ENCODE measurements at regions not wholly inside any gene's neighbourhood (a gene's known extent, or its start where the extent isn't known, plus 50 kb on each side); places are given as distances from the start of the nearest gene placed in this dataset.
"Not testable (repeated sequence)": the region's sequence is repeated elsewhere in the genome, so short reads cannot be mapped to it uniquely, and the experiment has no call there.

DNA sequence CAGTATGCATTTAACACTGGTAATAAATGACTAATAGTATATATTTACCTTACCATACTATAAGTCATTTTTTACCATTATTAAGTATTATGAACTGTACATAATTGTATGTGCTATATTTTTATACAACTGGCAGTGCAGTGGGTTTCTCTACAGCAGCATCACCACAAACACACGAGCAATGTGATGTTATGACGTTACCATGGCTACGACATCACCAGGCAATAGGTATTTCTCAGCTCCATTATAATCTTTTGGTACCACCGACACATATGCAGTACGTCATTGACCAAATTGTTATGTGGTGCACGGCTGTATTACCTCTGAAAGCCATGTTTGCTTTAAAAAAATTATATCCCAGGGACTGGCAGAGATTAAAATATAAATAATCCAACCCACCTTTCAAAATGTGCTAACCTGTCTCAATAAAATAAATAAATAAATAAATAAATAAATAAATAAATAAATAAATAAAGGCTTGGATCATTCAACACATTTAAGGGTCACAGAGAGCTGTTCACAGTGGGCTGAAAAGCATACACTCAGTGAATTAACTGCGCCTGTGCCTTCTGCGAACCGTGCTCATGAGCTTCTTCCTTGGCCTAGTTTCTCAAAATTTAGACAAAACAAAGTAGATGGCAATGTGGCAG is 121.4 kb upstream of the SLC35F3 start:
- DNase-seq: no peak
- intact Hi-C loops (cut with DNase I): no loop called here

DNA sequence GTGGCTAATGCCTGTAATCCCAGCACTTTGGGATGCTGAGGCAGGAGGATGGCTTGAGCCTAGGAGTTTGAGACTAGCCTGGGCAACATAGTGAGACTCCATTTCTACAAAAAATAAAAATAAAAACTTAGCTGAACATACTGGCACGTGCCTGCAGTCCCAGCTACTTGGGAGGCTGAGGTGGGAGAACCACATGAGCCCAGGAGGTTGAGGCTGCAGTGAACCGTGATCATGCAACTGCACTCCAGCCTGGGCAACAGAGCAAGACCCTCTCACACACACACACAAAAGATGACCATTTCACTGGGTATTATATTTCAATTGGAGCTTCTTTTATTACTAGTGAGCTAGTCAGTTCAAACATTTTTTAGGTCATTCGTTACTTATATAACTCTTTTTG is 116.9 kb upstream of the SLC35F3 start:
- intact Hi-C loops (cut with DNase I): no loop called here
- no peak for DNase-seq

GRCh38 chr1:233788687-233789086 is 115.8 kb upstream of the SLC35F3 start:
- intact Hi-C loops (cut with DNase I): no loop called here
- no peak for DNase-seq

GRCh38 chr1:233790121-233790520 is 114.4 kb upstream of the SLC35F3 start:
- no peak for DNase-seq
- intact Hi-C loops (cut with DNase I): loop anchor here (5.0 kb wide), 1 partner anchor 273 kb away; no protein-coding TSS in a partner anchor

GRCh38 chr1:233790662-233791371 is 113.7 kb upstream of the SLC35F3 start:
- intact Hi-C loops (cut with DNase I): loop anchor here (5.0 kb wide), 1 partner anchor 274 kb away; no protein-coding TSS in a partner anchor

DNA sequence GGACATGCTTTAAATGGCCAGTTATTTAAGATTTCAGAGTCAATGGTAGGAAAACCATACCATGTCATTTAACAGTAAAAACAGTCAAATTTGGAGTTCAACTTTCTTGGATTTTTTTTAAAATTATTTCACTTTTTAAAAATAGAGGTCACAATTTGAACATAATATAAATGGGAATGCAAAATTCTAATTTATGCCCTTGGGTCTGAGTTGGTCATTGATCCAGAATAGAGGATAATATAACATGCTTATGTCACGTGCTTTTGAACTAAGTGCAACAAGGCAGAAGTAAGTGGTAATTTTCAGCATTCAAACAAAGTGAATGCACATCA is 113.1 kb upstream of the SLC35F3 start:
- intact Hi-C loops (cut with DNase I): loop anchor here (5.0 kb wide), 1 partner anchor 274 kb away; no protein-coding TSS in a partner anchor

More at GRCh38 chr1:233790662-233791371, 113.7 kb upstream of the SLC35F3 start:
- peak in 38 of 42 donors; percentile 7 to 85 (median 58) for DNase-seq

GRCh38 chr1:233791721-233792120 is 112.8 kb upstream of the SLC35F3 start:
- DNase-seq: no peak

More for the DNA sequence above, 113.1 kb upstream of the SLC35F3 start:
- no peak for DNase-seq

GRCh38 chr1:233794863-233795262 is 109.6 kb upstream of the SLC35F3 start:
- no peak for DNase-seq
- intact Hi-C loops (cut with DNase I): loop anchor here (5.0 kb wide), 1 partner anchor 278 kb away; no protein-coding TSS in a partner anchor

More at GRCh38 chr1:233791721-233792120, 112.8 kb upstream of the SLC35F3 start:
- intact Hi-C loops (cut with DNase I): loop anchor here (5.0 kb wide), 1 partner anchor 274 kb away; no protein-coding TSS in a partner anchor

DNA sequence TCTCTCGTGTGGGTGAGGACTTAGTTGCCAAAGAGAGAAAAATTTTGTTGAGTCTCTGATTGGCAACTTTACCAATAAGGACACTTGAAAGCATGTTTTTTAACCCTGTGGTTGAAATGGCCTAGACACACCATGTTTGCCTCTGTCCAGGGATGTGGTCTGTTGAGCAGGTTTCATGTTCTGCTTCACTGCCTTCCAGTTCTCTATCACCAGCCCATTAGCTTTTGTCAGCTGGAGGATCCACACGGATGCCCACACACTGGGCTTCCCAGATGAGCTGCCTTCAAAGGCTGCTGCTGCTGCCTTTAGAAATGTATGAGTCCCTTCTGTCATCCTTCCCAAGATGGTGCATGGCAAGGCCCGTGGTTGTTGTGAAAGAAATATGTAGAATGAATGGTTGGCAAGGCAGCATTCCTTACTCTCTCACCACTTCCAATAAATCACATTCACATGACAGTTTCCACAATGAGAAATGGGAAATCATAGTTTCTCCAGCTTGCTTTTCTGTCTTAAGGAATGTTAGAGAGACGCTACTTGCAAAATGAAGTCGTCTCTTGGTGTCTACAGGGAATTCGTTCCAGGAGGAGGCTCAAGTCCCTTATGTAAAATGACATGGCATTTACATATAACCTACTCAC is 108.2 kb upstream of the SLC35F3 start:
- intact Hi-C loops (cut with DNase I): no loop called here
- no peak for DNase-seq

DNA sequence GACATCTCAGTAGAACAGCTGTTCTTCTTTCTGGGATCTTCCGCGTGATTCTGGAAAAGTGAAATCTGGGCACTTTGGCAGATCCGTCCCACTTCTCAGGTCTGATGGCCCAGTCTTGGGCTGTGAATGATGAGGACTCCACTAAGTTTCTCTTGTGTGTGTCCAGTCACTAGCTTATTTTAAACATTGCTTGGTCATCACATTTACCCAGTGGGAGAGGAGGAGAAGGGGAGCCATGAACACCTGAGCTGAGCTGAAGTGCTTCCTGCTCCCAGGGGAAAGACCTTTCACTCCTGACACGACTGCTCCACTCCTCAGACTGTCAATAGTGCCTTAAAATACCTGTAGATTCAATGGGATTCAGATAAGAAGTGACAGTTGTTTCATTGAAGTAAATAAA is 101.9 kb upstream of the SLC35F3 start:
- DNase-seq: no peak
- intact Hi-C loops (cut with DNase I): no loop called here

DNA sequence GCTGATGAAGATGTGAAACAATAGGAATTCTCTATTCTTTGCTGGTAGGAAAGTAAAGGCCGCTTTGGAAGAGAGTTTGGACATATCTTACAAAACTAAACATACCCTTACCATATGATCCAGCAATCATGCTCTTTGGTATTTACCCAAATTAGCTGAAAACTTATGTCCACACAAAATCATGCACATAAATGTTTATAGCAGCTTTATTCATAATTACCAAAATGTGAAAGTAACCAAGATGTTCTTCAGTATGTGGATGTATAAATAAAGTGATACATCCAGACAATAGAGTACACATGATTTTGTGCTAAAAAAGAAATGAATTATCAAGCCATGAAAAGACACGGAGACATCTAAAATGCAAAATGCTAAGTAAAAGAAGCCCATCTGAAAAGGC is 98.7 kb upstream of the SLC35F3 start:
- intact Hi-C loops (cut with DNase I): no loop called here
- no peak for DNase-seq

DNA sequence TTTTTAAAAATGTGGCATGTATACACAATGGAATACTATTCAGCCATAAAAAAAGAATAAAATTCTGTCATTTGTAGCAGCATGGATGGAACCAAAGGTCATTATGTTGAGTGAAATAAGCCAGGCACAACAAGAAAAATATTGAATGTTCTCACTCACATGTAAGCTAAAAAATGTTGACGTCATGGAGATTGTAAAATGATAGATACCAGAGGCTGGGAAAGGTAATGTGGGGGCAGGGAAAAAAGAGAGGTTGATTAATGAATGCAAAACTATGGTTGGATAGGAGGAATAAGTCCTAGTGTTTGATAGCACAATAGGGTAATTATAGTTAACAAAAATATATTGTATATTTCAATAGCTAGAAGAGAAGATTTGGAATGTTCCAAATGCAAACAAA is 89.1 kb upstream of the SLC35F3 start:
- intact Hi-C loops (cut with DNase I): no loop called here

GRCh38 chr1:233815865-233816264 is 88.6 kb upstream of the SLC35F3 start:
- intact Hi-C loops (cut with DNase I): no loop called here
- no peak for DNase-seq

More for the DNA sequence above, 89.1 kb upstream of the SLC35F3 start:
- DNase-seq: no peak

- intact Hi-C loops (cut with DNase I): no loop called here
These were observed 88.1 kb upstream of the SLC35F3 start for GRCh38 chr1:233816348-233816747.

DNA sequence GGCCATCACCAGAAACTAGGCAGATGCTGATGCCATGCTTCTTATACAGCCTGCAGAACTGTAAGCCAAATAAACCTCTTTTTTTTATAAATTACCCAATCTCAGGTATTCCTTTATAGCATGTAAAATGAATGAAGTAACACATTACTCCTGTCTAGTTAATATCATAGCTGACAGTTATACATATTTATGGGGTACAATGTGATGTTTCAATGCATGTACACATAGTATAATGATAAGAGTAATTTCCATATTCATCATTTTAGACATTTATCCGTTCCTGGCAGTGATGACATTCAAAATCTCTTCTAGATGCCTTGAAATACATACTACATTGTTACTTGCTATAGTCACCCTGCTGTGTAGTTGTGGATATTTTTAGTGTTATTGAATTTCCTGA is 85.4 kb upstream of the SLC35F3 start:
- no peak for DNase-seq
- intact Hi-C loops (cut with DNase I): no loop called here

More at GRCh38 chr1:233816348-233816747, 88.1 kb upstream of the SLC35F3 start:
- no peak for DNase-seq

DNA sequence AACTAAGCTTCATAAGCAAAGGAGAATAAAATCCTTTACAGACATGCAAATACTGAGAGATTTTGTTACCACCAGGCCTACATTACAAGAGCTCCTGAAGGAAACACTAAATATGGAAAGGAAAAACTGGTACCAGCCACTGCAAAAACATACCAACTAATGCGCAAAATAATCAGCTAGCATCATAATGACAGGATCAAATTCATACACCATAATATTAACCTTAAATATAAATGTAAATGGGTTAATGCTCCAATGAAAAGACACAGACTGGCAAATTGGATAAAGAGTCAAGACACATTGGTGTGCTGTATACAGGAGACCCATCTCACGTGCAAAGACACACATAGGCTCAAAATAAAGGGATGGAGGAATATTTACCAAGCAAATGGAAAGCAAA is 80.3 kb upstream of the SLC35F3 start:
- DNase-seq; intact Hi-C loops (cut with DNase I): not testable (repeated sequence)

DNA sequence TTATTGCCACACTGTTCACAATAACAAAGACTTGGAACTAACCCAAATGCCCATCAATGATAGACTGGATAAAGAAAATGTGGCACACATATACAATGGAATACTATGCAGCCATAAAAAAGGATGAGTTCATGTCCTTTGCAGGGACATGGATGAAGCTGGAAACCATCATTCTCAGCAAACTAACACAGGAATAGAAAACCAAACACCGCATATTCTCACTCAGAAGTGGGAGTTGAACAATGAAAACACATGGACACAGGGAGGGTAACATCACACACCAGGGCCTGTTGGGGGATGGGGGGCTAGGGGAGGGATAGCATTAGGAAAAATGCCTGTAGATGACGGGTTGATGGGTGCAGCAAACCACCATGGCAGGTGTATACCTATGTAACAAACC is 76.5 kb upstream of the SLC35F3 start:
- DNase-seq; intact Hi-C loops (cut with DNase I): not testable (repeated sequence)

- no peak for DNase-seq
- intact Hi-C loops (cut with DNase I): no loop called here
These were observed 76.0 kb upstream of the SLC35F3 start for GRCh38 chr1:233828480-233828879.

- intact Hi-C loops (cut with DNase I): no loop called here
- DNase-seq: no peak
These were observed 69.9 kb upstream of the SLC35F3 start for GRCh38 chr1:233834609-233835008.

DNA sequence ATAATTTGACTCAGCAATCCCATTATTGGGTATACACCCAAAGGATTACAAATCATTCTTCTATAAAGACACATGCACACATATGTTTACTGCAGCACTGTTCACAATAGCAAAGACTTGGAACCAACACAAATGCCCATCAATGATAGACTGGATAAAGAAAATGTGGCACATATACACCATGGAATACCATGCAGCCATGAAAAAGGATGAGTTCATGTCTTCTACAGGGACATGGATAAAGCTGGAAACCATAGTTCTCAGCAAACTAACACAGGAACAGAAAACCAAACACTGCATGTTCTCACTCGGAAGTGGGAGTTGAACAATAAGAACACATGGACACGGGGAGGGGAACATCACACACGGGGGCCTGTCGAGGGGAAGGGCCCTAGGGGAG is 66.3 kb upstream of the SLC35F3 start:
- intact Hi-C loops (cut with DNase I); DNase-seq: not testable (repeated sequence)
